ENCODE measurements at regions not wholly inside any gene's neighbourhood (a gene's known extent, or its start where the extent isn't known, plus 50 kb on each side); places are given as distances from the start of the nearest gene placed in this dataset.

GRCh38 chr7:25678215-25678614 is 449.9 kb upstream of the NPVF start:
- TF ChIP-seq CTCF (IDR thresholded peaks at IDR 0.05) (no peak), EZH2 (IDR thresholded peaks at IDR 0.05; ENCODE audit: borderline replicate concordance, insufficient read depth, low read depth, low read length, poor library complexity, severe bottlenecking) (no peak)
